OCI-LY3 (cell line): ENCODE measurements at regions not wholly inside any gene's neighbourhood (a gene's known extent, or its start where the extent isn't known, plus 50 kb on each side); places are given as distances from the start of the nearest gene placed in this dataset.

Experiments
- H2AFZ ChIP-seq: fragments of 200-600, 300-600 bp; shearing (Covaris generic); 2 replicates; pipeline ENCODE4 v1.6.0; 2014; ENCODE audit warnings: antibody characterized with exemption, low read depth, low read length
- H3K27ac ChIP-seq: fragments of 200-600, 300-600 bp; sonication (generic); 2 replicates; pipeline ENCODE4 v1.5.1; 2014; ENCODE audit warnings: mild to moderate bottlenecking, low read length, moderate library complexity, mixed read lengths
- H3K27me3 ChIP-seq: fragments of 200-600, 300-600 bp; sonication (generic); 2 replicates; pipeline ENCODE4 v1.6.1; 2014; ENCODE audit warnings: low read depth, low read length, mixed read lengths
- H3K36me3 ChIP-seq: fragments of 200-600, 300-600 bp; sonication (generic); replicated peaks from 2 replicates; pipeline ENCODE3; 2014; ENCODE audit warnings: low read depth, low read length, mixed read lengths
- H3K4me1 ChIP-seq: fragments of 300-600, 200-600 bp; sonication (generic); 2 replicates; pipeline ENCODE4 v1.6.1; 2014; ENCODE audit warnings: low read length, mixed read lengths
- H3K4me2 ChIP-seq: fragments of 200-600, 300-600 bp; sonication (generic); 2 replicates; pipeline ENCODE4 v1.6.1; 2014; ENCODE audit warnings: low read length, mixed read lengths
- H3K4me3 ChIP-seq: fragments of 300-600, 200-600 bp; sonication (generic); 2 replicates; pipeline ENCODE4 v1.5.1; 2014; ENCODE audit warnings: antibody characterized with exemption, mild to moderate bottlenecking, low read length, moderate library complexity
- H3K79me2 ChIP-seq: fragments of 300-600, 200-600 bp; shearing (Covaris generic); 2 replicates; pipeline ENCODE4 v1.6.1; 2014; ENCODE audit warnings: mild to moderate bottlenecking, low read length, mixed read lengths
- H3K9ac ChIP-seq: fragments of 300-600, 200-600 bp; shearing (Covaris generic); 2 replicates; pipeline ENCODE4 v1.6.0; 2014; ENCODE audit warnings: mild to moderate bottlenecking, low read length, moderate library complexity
- H3K9me3 ChIP-seq: fragments of 200-600, 300-600 bp; shearing (Covaris generic); 2 replicates; pipeline ENCODE4 v1.6.1; 2014; ENCODE audit warnings: low read length, mixed read lengths; ENCODE audit not compliant: insufficient read depth
- H4K20me1 ChIP-seq: fragments of 200-600, 300-600 bp; sonication (generic); 2 replicates; pipeline ENCODE4 v1.6.1; 2016; ENCODE audit warnings: low read length, mixed read lengths; ENCODE audit not compliant: insufficient read depth
- EZH2phosphoT487 ChIP-seq: fragments of 200-600 bp; shearing (Covaris generic); IDR thresholded peaks from 2 replicates; pipeline ENCODE4 v1.6.1; 2018; ENCODE audit warnings: antibody characterized with exemption, mixed run types, low read depth
- TF ChIP-seq, protein P1 (sequence below): fragments of 200-600, 300-600 bp; sonication (generic); IDR thresholded peaks from 2 replicates; pipeline ENCODE4 v1.5.1; 2014; ENCODE audit warnings: antibody characterized with exemption, low read length, low read depth

DNA sequence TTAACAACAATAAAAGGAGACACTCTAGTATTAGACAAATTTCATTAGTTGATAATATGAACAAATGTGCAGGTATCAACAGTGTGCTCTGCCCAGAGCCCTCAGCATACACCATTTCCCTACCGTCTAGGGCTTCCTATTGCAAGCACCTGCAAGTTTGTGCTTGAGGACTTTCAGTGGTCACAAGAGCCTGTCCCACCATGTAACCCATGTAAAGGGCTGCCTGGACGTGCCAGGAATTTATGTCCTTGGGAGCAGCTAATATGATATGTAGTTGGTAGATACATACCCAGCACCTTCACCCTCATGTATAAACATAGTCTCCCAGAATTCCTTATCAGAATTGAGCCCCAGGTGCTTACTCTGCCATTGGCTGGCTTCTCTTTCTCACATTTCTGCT is 128.0 kb downstream of the UFM1 start:
- no peaks in the 10 kb centered on the region for H3K4me1 ChIP-seq
- H3K9me3 ChIP-seq = no peaks in the 10 kb centered on the region
- H3K9ac ChIP-seq = no peak overlapping the region
- no peak overlapping the region for H2AFZ ChIP-seq
- TF ChIP-seq EZH2phosphoT487 = no peak
- TF ChIP-seq, protein P1, sequence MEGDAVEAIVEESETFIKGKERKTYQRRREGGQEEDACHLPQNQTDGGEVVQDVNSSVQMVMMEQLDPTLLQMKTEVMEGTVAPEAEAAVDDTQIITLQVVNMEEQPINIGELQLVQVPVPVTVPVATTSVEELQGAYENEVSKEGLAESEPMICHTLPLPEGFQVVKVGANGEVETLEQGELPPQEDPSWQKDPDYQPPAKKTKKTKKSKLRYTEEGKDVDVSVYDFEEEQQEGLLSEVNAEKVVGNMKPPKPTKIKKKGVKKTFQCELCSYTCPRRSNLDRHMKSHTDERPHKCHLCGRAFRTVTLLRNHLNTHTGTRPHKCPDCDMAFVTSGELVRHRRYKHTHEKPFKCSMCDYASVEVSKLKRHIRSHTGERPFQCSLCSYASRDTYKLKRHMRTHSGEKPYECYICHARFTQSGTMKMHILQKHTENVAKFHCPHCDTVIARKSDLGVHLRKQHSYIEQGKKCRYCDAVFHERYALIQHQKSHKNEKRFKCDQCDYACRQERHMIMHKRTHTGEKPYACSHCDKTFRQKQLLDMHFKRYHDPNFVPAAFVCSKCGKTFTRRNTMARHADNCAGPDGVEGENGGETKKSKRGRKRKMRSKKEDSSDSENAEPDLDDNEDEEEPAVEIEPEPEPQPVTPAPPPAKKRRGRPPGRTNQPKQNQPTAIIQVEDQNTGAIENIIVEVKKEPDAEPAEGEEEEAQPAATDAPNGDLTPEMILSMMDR = no peak
- no peaks in the 10 kb centered on the region for H4K20me1 ChIP-seq
- no peaks in the 10 kb centered on the region for H3K79me2 ChIP-seq
- H3K4me3 ChIP-seq = no peak overlapping the region
- H3K27ac ChIP-seq = no peak overlapping the region
- no peaks in the 10 kb centered on the region for H3K36me3 ChIP-seq
- no peak overlapping the region for H3K4me2 ChIP-seq
- no peaks in the 10 kb centered on the region for H3K27me3 ChIP-seq

DNA sequence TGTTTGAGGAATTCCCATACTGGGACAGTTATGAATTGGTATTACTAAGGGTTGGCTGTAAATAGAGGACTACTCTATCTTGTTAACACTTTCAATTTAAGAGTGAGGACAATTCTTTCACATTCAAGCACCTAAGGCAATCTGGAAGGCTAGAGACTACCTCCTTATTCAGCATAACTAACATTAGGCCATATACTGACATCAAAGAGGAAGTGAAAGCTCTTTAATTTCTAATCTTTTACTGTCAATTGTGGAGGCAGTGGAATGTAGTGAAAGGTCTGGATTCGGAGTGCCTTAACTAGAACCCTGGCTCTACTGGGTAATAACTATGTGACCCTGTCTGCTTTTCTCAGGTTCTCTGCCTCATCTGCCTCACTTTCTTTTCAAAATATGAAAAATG is 134.0 kb downstream of the UFM1 start:
- Histone ChIP-seq H3K4me2 (no peak overlapping the region), H3K27ac (no peak overlapping the region), H2AFZ (no peak overlapping the region), H3K9me3 (no peaks in the 10 kb centered on the region), H3K4me1 (no peaks in the 10 kb centered on the region), H3K27me3 (no peaks in the 10 kb centered on the region), H3K9ac (no peak overlapping the region), H3K4me3 (no peak overlapping the region), H3K79me2 (no peaks in the 10 kb centered on the region), H3K36me3 (no peaks in the 10 kb centered on the region), H4K20me1 (no peaks in the 10 kb centered on the region)
- TF ChIP-seq EZH2phosphoT487 = no peak
- TF ChIP-seq, protein P1 = no peak

DNA sequence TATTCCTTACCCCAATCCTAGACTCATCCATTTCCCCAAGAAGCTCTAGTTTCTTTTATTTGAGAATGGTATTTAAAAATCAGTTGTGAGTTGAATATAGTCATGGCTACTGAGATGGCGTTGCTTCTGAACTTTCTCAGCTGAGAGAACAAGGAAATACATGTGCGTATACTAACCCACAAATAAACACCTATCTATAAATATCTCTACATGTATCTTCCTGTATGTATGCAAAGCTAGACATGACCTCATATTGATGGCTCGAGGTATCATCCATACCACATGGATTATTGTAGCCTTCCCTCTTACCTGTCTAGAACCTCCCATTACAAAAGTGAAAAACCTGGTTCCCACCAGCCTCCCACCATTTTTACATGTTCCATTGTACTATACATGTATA is 141.0 kb downstream of the UFM1 start:
- Histone ChIP-seq H3K9me3 (no peaks in the 10 kb centered on the region), H3K79me2 (no peaks in the 10 kb centered on the region), H3K4me1 (no peaks in the 10 kb centered on the region), H3K27me3 (no peaks in the 10 kb centered on the region), H3K4me3 (no peak overlapping the region), H4K20me1 (no peaks in the 10 kb centered on the region), H3K4me2 (no peak overlapping the region), H3K9ac (no peak overlapping the region), H3K36me3 (no peaks in the 10 kb centered on the region), H2AFZ (no peak overlapping the region), H3K27ac (no peak overlapping the region)
- TF ChIP-seq, protein P1 = no peak
- TF ChIP-seq EZH2phosphoT487 = no peak

GRCh38 chr13:38494445-38494844 is 144.8 kb downstream of the UFM1 start:
- Histone ChIP-seq H3K4me3 (no peak overlapping the region), H2AFZ (no peak overlapping the region), H3K27ac (no peak overlapping the region), H3K36me3 (no peaks in the 10 kb centered on the region), H3K79me2 (no peaks in the 10 kb centered on the region), H3K4me1 (no peaks in the 10 kb centered on the region), H3K9me3 (peaks cover 4% of the 10 kb centered on the region; the same call in 1 of the 2 replicates), H3K27me3 (no peaks in the 10 kb centered on the region), H3K9ac (no peak overlapping the region), H3K4me2 (no peak overlapping the region), H4K20me1 (no peaks in the 10 kb centered on the region)
- no peak for TF ChIP-seq EZH2phosphoT487
- TF ChIP-seq, protein P1 = no peak
